ENCODE measurements at regions not wholly inside any gene's neighbourhood (a gene's known extent, or its start where the extent isn't known, plus 50 kb on each side); places are given as distances from the start of the nearest gene placed in this dataset.

- H3K27me3 ChIP-seq (replicated peaks; ENCODE audit: control insufficient read depth, insufficient read depth, low read length, poor library complexity, severe bottlenecking): no peaks in the 10 kb centered on the region
- no peak overlapping the region for H3K4me3 ChIP-seq (ENCODE audit: insufficient read depth, low read depth, low read length, poor library complexity, severe bottlenecking)
- H3K27ac ChIP-seq (ENCODE audit: insufficient read depth, low read length, poor library complexity, severe bottlenecking): no peak overlapping the region
- no peaks in the 10 kb centered on the region for H3K4me1 ChIP-seq (ENCODE audit: control insufficient read depth, insufficient read depth, low read length, poor library complexity, severe bottlenecking)
- DNase-seq: no peak
- no peaks in the 10 kb centered on the region for H3K9me3 ChIP-seq (ENCODE audit: control insufficient read depth, low read length)
- H3K36me3 ChIP-seq (ENCODE audit: control insufficient read depth, insufficient read depth, low read length): no peaks in the 10 kb centered on the region
These were observed 284.5 kb upstream of the RASA1 start for GRCh38 chr5:86983208-86983607.

- H3K27ac ChIP-seq (ENCODE audit: insufficient read depth, low read length, poor library complexity, severe bottlenecking): no peak overlapping the region
- H3K27me3 ChIP-seq (replicated peaks; ENCODE audit: control insufficient read depth, insufficient read depth, low read length, poor library complexity, severe bottlenecking): no peaks in the 10 kb centered on the region
- no peaks in the 10 kb centered on the region for H3K36me3 ChIP-seq (ENCODE audit: control insufficient read depth, insufficient read depth, low read length)
- no peak for DNase-seq
- no peaks in the 10 kb centered on the region for H3K9me3 ChIP-seq (ENCODE audit: control insufficient read depth, low read length)
- H3K4me1 ChIP-seq (ENCODE audit: control insufficient read depth, insufficient read depth, low read length, poor library complexity, severe bottlenecking): no peaks in the 10 kb centered on the region
- H3K4me3 ChIP-seq (ENCODE audit: insufficient read depth, low read depth, low read length, poor library complexity, severe bottlenecking): no peak overlapping the region
These were observed 280.8 kb upstream of the RASA1 start for GRCh38 chr5:86986837-86987236.

- no peaks in the 10 kb centered on the region for H3K4me1 ChIP-seq (ENCODE audit: control insufficient read depth, insufficient read depth, low read length, poor library complexity, severe bottlenecking)
- H3K27ac ChIP-seq (ENCODE audit: insufficient read depth, low read length, poor library complexity, severe bottlenecking): no peak overlapping the region
- no peaks in the 10 kb centered on the region for H3K27me3 ChIP-seq (replicated peaks; ENCODE audit: control insufficient read depth, insufficient read depth, low read length, poor library complexity, severe bottlenecking)
- H3K4me3 ChIP-seq (ENCODE audit: insufficient read depth, low read depth, low read length, poor library complexity, severe bottlenecking): no peak overlapping the region
- H3K36me3 ChIP-seq (ENCODE audit: control insufficient read depth, insufficient read depth, low read length): no peaks in the 10 kb centered on the region
- DNase-seq: no peak
- no peaks in the 10 kb centered on the region for H3K9me3 ChIP-seq (ENCODE audit: control insufficient read depth, low read length)
These were observed 270.2 kb upstream of the RASA1 start for GRCh38 chr5:86997516-86997915.

- no peak overlapping the region for H3K4me3 ChIP-seq (ENCODE audit: insufficient read depth, low read depth, low read length, poor library complexity, severe bottlenecking)
- no peaks in the 10 kb centered on the region for H3K4me1 ChIP-seq (ENCODE audit: control insufficient read depth, insufficient read depth, low read length, poor library complexity, severe bottlenecking)
- no peak for DNase-seq
- H3K27ac ChIP-seq (ENCODE audit: insufficient read depth, low read length, poor library complexity, severe bottlenecking): no peak overlapping the region
- no peaks in the 10 kb centered on the region for H3K9me3 ChIP-seq (ENCODE audit: control insufficient read depth, low read length)
- no peaks in the 10 kb centered on the region for H3K27me3 ChIP-seq (replicated peaks; ENCODE audit: control insufficient read depth, insufficient read depth, low read length, poor library complexity, severe bottlenecking)
- no peaks in the 10 kb centered on the region for H3K36me3 ChIP-seq (ENCODE audit: control insufficient read depth, insufficient read depth, low read length)
These were observed 267.7 kb upstream of the RASA1 start for GRCh38 chr5:86999951-87000350.

- Histone ChIP-seq H3K27ac (ENCODE audit: insufficient read depth, low read length, poor library complexity, severe bottlenecking) (no peak overlapping the region), H3K9me3 (ENCODE audit: control insufficient read depth, low read length) (no peaks in the 10 kb centered on the region), H3K27me3 (replicated peaks; ENCODE audit: control insufficient read depth, insufficient read depth, low read length, poor library complexity, severe bottlenecking) (no peaks in the 10 kb centered on the region), H3K36me3 (ENCODE audit: control insufficient read depth, insufficient read depth, low read length) (no peaks in the 10 kb centered on the region), H3K4me3 (ENCODE audit: insufficient read depth, low read depth, low read length, poor library complexity, severe bottlenecking) (no peak overlapping the region), H3K4me1 (ENCODE audit: control insufficient read depth, insufficient read depth, low read length, poor library complexity, severe bottlenecking) (no peaks in the 10 kb centered on the region)
- no peak for DNase-seq
These were observed 265.2 kb upstream of the RASA1 start for GRCh38 chr5:87002485-87002884.

GRCh38 chr5:87004101-87004500, 263.6 kb upstream of the RASA1 start:
- no peaks in the 10 kb centered on the region for H3K4me1 ChIP-seq (ENCODE audit: control insufficient read depth, insufficient read depth, low read length, poor library complexity, severe bottlenecking)
- no peaks in the 10 kb centered on the region for H3K27me3 ChIP-seq (replicated peaks; ENCODE audit: control insufficient read depth, insufficient read depth, low read length, poor library complexity, severe bottlenecking)
- DNase-seq: no peak
- no peak overlapping the region for H3K27ac ChIP-seq (ENCODE audit: insufficient read depth, low read length, poor library complexity, severe bottlenecking)
- no peak overlapping the region for H3K4me3 ChIP-seq (ENCODE audit: insufficient read depth, low read depth, low read length, poor library complexity, severe bottlenecking)
- no peaks in the 10 kb centered on the region for H3K9me3 ChIP-seq (ENCODE audit: control insufficient read depth, low read length)
- H3K36me3 ChIP-seq (ENCODE audit: control insufficient read depth, insufficient read depth, low read length): no peaks in the 10 kb centered on the region

GRCh38 chr5:87007737-87008136, 259.9 kb upstream of the RASA1 start:
- DNase-seq: no peak
- H3K4me3 ChIP-seq (ENCODE audit: insufficient read depth, low read depth, low read length, poor library complexity, severe bottlenecking): no peak overlapping the region
- H3K27me3 ChIP-seq (replicated peaks; ENCODE audit: control insufficient read depth, insufficient read depth, low read length, poor library complexity, severe bottlenecking): no peaks in the 10 kb centered on the region
- H3K27ac ChIP-seq (ENCODE audit: insufficient read depth, low read length, poor library complexity, severe bottlenecking): no peak overlapping the region
- no peaks in the 10 kb centered on the region for H3K36me3 ChIP-seq (ENCODE audit: control insufficient read depth, insufficient read depth, low read length)
- no peaks in the 10 kb centered on the region for H3K4me1 ChIP-seq (ENCODE audit: control insufficient read depth, insufficient read depth, low read length, poor library complexity, severe bottlenecking)
- no peaks in the 10 kb centered on the region for H3K9me3 ChIP-seq (ENCODE audit: control insufficient read depth, low read length)

GRCh38 chr5:87008751-87009560, 258.7 kb upstream of the RASA1 start:
- Histone ChIP-seq H3K36me3 (ENCODE audit: control insufficient read depth, insufficient read depth, low read length) (no peaks in the 10 kb centered on the region), H3K27me3 (replicated peaks; ENCODE audit: control insufficient read depth, insufficient read depth, low read length, poor library complexity, severe bottlenecking) (no peaks in the 10 kb centered on the region), H3K9me3 (ENCODE audit: control insufficient read depth, low read length) (no peaks in the 10 kb centered on the region), H3K4me3 (ENCODE audit: insufficient read depth, low read depth, low read length, poor library complexity, severe bottlenecking) (no peak overlapping the region), H3K4me1 (ENCODE audit: control insufficient read depth, insufficient read depth, low read length, poor library complexity, severe bottlenecking) (no peaks in the 10 kb centered on the region), H3K27ac (ENCODE audit: insufficient read depth, low read length, poor library complexity, severe bottlenecking) (no peak overlapping the region)
- DNase-seq: no peak

GRCh38 chr5:87010736-87011135, 256.9 kb upstream of the RASA1 start:
- Histone ChIP-seq H3K4me3 (ENCODE audit: insufficient read depth, low read depth, low read length, poor library complexity, severe bottlenecking) (no peak overlapping the region), H3K4me1 (ENCODE audit: control insufficient read depth, insufficient read depth, low read length, poor library complexity, severe bottlenecking) (no peaks in the 10 kb centered on the region), H3K27ac (ENCODE audit: insufficient read depth, low read length, poor library complexity, severe bottlenecking) (no peak overlapping the region), H3K27me3 (replicated peaks; ENCODE audit: control insufficient read depth, insufficient read depth, low read length, poor library complexity, severe bottlenecking) (no peaks in the 10 kb centered on the region), H3K36me3 (ENCODE audit: control insufficient read depth, insufficient read depth, low read length) (no peaks in the 10 kb centered on the region), H3K9me3 (ENCODE audit: control insufficient read depth, low read length) (no peaks in the 10 kb centered on the region)
- no peak for DNase-seq

- H3K27ac ChIP-seq (ENCODE audit: insufficient read depth, low read length, poor library complexity, severe bottlenecking): no peak overlapping the region
- no peak for DNase-seq
- no peaks in the 10 kb centered on the region for H3K9me3 ChIP-seq (ENCODE audit: control insufficient read depth, low read length)
- no peak overlapping the region for H3K4me3 ChIP-seq (ENCODE audit: insufficient read depth, low read depth, low read length, poor library complexity, severe bottlenecking)
- no peaks in the 10 kb centered on the region for H3K27me3 ChIP-seq (replicated peaks; ENCODE audit: control insufficient read depth, insufficient read depth, low read length, poor library complexity, severe bottlenecking)
- H3K4me1 ChIP-seq (ENCODE audit: control insufficient read depth, insufficient read depth, low read length, poor library complexity, severe bottlenecking): peaks cover 13% of the 10 kb centered on the region
- H3K36me3 ChIP-seq (ENCODE audit: control insufficient read depth, insufficient read depth, low read length): no peaks in the 10 kb centered on the region
These were observed 251.8 kb upstream of the RASA1 start for GRCh38 chr5:87015901-87016300.

Measured in effector memory CD4-positive, alpha-beta T cell (primary cell).